ENCODE measurements at regions not wholly inside any gene's neighbourhood (a gene's known extent, or its start where the extent isn't known, plus 50 kb on each side); places are given as distances from the start of the nearest gene placed in this dataset.

DNA sequence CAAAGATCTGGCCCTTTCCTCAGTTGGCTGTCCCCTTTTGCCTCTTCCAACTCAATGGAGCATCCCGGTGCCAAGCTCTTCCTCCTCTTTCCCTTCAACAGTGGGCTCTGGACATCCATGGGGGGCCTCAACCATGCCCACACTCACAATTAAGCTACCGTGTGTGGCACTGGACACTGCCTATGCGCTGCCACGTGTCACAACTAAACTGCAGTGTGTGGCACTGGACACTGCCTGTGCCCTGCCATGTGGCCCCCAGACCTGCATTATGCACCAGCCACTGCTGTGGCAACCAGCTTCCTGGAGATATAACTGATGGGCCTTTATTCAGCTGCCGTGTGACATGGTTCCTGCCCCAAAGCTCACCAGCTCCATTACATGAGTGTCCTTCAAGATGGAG, 179.1 kb downstream of the KCNA5 start:
- H3K27ac ChIP-seq (ENCODE audit: low read depth, low read length, poor library complexity, severe bottlenecking): no peak overlapping the region
- no peak for DNase-seq (ENCODE audit: low spot score)

DNA sequence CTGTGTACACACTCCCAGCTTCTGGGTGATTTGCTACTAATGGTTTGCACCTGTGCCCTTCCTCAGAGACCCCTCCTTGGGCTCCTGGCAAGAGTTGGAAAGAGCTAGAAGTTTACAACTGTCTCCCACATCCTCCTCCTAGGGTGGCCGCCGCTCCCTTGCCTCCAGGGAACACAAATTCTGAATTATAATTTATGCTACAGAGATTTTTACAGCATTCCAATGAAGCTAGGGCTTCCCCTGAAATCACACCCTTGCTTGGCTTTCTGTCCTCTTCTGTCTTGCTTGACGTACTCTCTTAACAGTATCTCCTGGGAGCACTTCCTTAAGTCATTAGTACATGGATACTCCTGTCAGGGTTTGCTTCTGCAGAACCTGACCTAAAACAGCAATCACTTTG, 180.2 kb downstream of the KCNA5 start:
- Histone ChIP-seq H3K4me3 (ENCODE audit: low read depth, low read length, poor library complexity, severe bottlenecking) (no peak overlapping the region), H3K4me2 (ENCODE audit: low read length) (no peak overlapping the region), H2AFZ (ENCODE audit: low read length) (no peak overlapping the region), H3K9me3 (ENCODE audit: low read length) (no peaks in the 10 kb centered on the region), H3K79me2 (ENCODE audit: insufficient read depth, low read depth, low read length) (no peaks in the 10 kb centered on the region), H3K9me2 (ENCODE audit: insufficient read depth, low read length) (no peaks in the 10 kb centered on the region), H3K4me1 (ENCODE audit: insufficient read depth, low read length, poor library complexity, severe bottlenecking) (no peaks in the 10 kb centered on the region), H4K20me1 (ENCODE audit: insufficient read depth, low read length) (no peaks in the 10 kb centered on the region), H3K36me3 (ENCODE audit: insufficient read depth, low read length) (no peaks in the 10 kb centered on the region), H3K27ac (ENCODE audit: low read depth, low read length, poor library complexity, severe bottlenecking) (no peak overlapping the region)
- intact Hi-C loops (cut with micrococcal nuclease; ENCODE audit: unreplicated experiment): no loop called here
- no peak for DNase-seq (ENCODE audit: low spot score)
- TF ChIP-seq, protein P1, sequence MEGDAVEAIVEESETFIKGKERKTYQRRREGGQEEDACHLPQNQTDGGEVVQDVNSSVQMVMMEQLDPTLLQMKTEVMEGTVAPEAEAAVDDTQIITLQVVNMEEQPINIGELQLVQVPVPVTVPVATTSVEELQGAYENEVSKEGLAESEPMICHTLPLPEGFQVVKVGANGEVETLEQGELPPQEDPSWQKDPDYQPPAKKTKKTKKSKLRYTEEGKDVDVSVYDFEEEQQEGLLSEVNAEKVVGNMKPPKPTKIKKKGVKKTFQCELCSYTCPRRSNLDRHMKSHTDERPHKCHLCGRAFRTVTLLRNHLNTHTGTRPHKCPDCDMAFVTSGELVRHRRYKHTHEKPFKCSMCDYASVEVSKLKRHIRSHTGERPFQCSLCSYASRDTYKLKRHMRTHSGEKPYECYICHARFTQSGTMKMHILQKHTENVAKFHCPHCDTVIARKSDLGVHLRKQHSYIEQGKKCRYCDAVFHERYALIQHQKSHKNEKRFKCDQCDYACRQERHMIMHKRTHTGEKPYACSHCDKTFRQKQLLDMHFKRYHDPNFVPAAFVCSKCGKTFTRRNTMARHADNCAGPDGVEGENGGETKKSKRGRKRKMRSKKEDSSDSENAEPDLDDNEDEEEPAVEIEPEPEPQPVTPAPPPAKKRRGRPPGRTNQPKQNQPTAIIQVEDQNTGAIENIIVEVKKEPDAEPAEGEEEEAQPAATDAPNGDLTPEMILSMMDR (conservative IDR thresholded peaks at IDR 0.05; ENCODE audit: low read length): no peak
- TF ChIP-seq EZH2phosphoT487 (IDR thresholded peaks at IDR 0.05; ENCODE audit: borderline replicate concordance, low read depth, low read length): no peak
- POLR2A ChIA-PET: interaction anchor here (1.1 kb wide), 1 partner anchor 30 kb away, joined by 3 read pairs; no protein-coding TSS in a partner anchor
- CTCF ChIA-PET (ENCODE audit: unreplicated experiment): no interaction called here
- BruUV-seq (replicated peaks): no TSS peak

More for the DNA sequence above, 179.1 kb downstream of the KCNA5 start:
- Histone ChIP-seq H3K79me2 (ENCODE audit: insufficient read depth, low read depth, low read length) (no peaks in the 10 kb centered on the region), H2AFZ (ENCODE audit: low read length) (no peak overlapping the region), H3K4me1 (ENCODE audit: insufficient read depth, low read length, poor library complexity, severe bottlenecking) (no peaks in the 10 kb centered on the region), H3K4me3 (ENCODE audit: low read depth, low read length, poor library complexity, severe bottlenecking) (no peak overlapping the region), H3K36me3 (ENCODE audit: insufficient read depth, low read length) (no peaks in the 10 kb centered on the region), H3K4me2 (ENCODE audit: low read length) (no peak overlapping the region), H3K9me2 (ENCODE audit: insufficient read depth, low read length) (no peaks in the 10 kb centered on the region), H3K9me3 (ENCODE audit: low read length) (no peaks in the 10 kb centered on the region), H4K20me1 (ENCODE audit: insufficient read depth, low read length) (no peaks in the 10 kb centered on the region)
- intact Hi-C loops (cut with micrococcal nuclease; ENCODE audit: unreplicated experiment): no loop called here
- no peak for TF ChIP-seq EZH2phosphoT487 (IDR thresholded peaks at IDR 0.05; ENCODE audit: borderline replicate concordance, low read depth, low read length)
- TF ChIP-seq, protein P1 (conservative IDR thresholded peaks at IDR 0.05; ENCODE audit: low read length): no peak
- POLR2A ChIA-PET: no interaction called here
- CTCF ChIA-PET (ENCODE audit: unreplicated experiment): no interaction called here
- no TSS peak for BruUV-seq (replicated peaks)

DNA sequence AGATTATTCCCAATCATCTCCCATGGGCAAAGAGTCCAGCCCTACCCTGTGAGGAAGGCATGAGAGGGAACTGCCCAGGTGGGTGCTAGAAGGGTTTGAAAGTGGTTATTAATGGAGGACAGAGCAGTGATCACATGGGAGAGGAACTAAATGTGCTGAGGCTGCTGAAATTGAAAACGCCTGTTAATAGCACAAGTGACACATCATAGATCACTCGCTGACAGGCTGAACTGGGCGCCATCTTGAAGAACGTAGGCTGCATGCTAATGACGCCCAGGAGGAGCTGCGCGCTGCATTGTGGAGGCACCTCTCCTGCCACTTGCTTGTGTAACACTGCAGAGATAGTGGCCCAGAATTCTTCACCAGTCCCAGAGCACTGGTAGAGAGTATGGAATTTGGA, 182.9 kb downstream of the KCNA5 start:
- Histone ChIP-seq H3K4me3 (ENCODE audit: low read depth, low read length, poor library complexity, severe bottlenecking) (no peak overlapping the region), H3K9me2 (ENCODE audit: insufficient read depth, low read length) (no peaks in the 10 kb centered on the region), H3K27ac (ENCODE audit: low read depth, low read length, poor library complexity, severe bottlenecking) (no peak overlapping the region), H4K20me1 (ENCODE audit: insufficient read depth, low read length) (no peaks in the 10 kb centered on the region), H2AFZ (ENCODE audit: low read length) (no peak overlapping the region), H3K79me2 (ENCODE audit: insufficient read depth, low read depth, low read length) (no peaks in the 10 kb centered on the region), H3K36me3 (ENCODE audit: insufficient read depth, low read length) (no peaks in the 10 kb centered on the region), H3K4me2 (ENCODE audit: low read length) (no peak overlapping the region), H3K4me1 (ENCODE audit: insufficient read depth, low read length, poor library complexity, severe bottlenecking) (no peaks in the 10 kb centered on the region), H3K9me3 (ENCODE audit: low read length) (no peaks in the 10 kb centered on the region)
- POLR2A ChIA-PET: no interaction called here
- no peak for DNase-seq (ENCODE audit: low spot score)
- no peak for TF ChIP-seq EZH2phosphoT487 (IDR thresholded peaks at IDR 0.05; ENCODE audit: borderline replicate concordance, low read depth, low read length)
- TF ChIP-seq, protein P1 (conservative IDR thresholded peaks at IDR 0.05; ENCODE audit: low read length): no peak
- intact Hi-C loops (cut with micrococcal nuclease; ENCODE audit: unreplicated experiment): no loop called here
- CTCF ChIA-PET (ENCODE audit: unreplicated experiment): no interaction called here
- BruUV-seq (replicated peaks): no TSS peak

Data from OCI-LY7 (cell line).